ENCODE measurements at regions not wholly inside any gene's neighbourhood (a gene's known extent, or its start where the extent isn't known, plus 50 kb on each side); places are given as distances from the start of the nearest gene placed in this dataset.
A peak's percentile ranks its signal among the peaks of the same experiment; 100 is the strongest.

DNA sequence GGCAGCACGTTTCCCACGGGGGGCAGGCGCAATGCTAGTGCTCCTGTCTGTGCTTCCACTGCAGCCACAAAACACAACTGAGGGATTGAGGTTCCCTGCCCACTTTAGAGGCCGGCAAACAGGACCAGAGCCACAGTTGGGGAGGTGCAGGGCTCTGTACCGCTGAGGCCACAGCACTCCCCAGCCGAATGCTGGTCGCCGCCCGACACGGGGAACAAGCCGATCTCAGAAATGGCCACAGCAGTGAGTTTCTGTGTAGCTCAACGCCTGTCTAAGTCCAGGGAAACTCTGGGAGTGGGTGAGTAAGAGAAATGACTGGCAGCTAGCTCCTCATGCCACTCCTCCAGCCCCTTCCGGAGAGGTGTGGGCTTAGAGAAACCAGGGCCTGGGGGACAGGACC lies 194.0 kb upstream of the VWC2 start:
- H3K4me3 Mint-ChIP-seq: no peak overlapping the region

GRCh38 chr7:49580000-49580399 lies 193.4 kb upstream of the VWC2 start:
- ChIA-PET CTCF (no interaction called here), POLR2A (no interaction called here)
- H3K4me3 Mint-ChIP-seq: no peak overlapping the region
- no peaks in the 10 kb centered on the region for H3K36me3 Mint-ChIP-seq
- ATAC-seq (peak; percentile 97), DNase-seq (ENCODE audit: low spot score) (peak; percentile 67)
- H3K27me3 Mint-ChIP-seq (ENCODE audit: low read depth): no peaks in the 10 kb centered on the region; the same call in 1 of the 2 replicates
- no peak overlapping the region for H3K27ac Mint-ChIP-seq
- peaks cover 16% of the 10 kb centered on the region for H3K9me3 Mint-ChIP-seq
- H3K4me1 Mint-ChIP-seq: peaks cover 4% of the 10 kb centered on the region; the same call in 1 of the 2 replicates
- 0 out of 2 replicates have a peak, but pooled peaks have one; percentile 21 for TF ChIP-seq FOXP1 (CRISPR knock-in tag; IDR thresholded peaks at IDR 0.05; ENCODE audit: borderline replicate concordance)
- peak; percentile 68; the same call in 1 of the 2 replicates for TF ChIP-seq FOXK1 (CRISPR knock-in tag; IDR thresholded peaks at IDR 0.05)
- TF ChIP-seq, protein P1, sequence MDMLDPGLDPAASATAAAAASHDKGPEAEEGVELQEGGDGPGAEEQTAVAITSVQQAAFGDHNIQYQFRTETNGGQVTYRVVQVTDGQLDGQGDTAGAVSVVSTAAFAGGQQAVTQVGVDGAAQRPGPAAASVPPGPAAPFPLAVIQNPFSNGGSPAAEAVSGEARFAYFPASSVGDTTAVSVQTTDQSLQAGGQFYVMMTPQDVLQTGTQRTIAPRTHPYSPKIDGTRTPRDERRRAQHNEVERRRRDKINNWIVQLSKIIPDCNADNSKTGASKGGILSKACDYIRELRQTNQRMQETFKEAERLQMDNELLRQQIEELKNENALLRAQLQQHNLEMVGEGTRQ (CRISPR knock-in tag; IDR thresholded peaks at IDR 0.05): peak; percentile 44; the same call in 1 of the 2 replicates
- TF ChIP-seq MAX (CRISPR knock-in tag; IDR thresholded peaks at IDR 0.05): peak; percentile 86
- TF ChIP-seq OVOL2 (CRISPR knock-in tag; IDR thresholded peaks at IDR 0.05; ENCODE audit: borderline replicate concordance): no peak
- peak; percentile 55; the same call in 1 of the 2 replicates for TF ChIP-seq SMAD3 (CRISPR knock-in tag; IDR thresholded peaks at IDR 0.05; ENCODE audit: borderline replicate concordance)
- 0 out of 2 replicates have a peak, but pooled peaks have one; percentile 28 for TF ChIP-seq ZNF232 (CRISPR knock-in tag; IDR thresholded peaks at IDR 0.05)
- 0 out of 2 replicates have a peak, but pooled peaks have one; percentile 39 for TF ChIP-seq E2F5 (CRISPR knock-in tag; IDR thresholded peaks at IDR 0.05)

More for the DNA sequence above, 194.0 kb upstream of the VWC2 start:
- Mint-ChIP-seq H3K27me3 (ENCODE audit: low read depth) (no peaks in the 10 kb centered on the region; the same call in 1 of the 2 replicates), H3K36me3 (no peaks in the 10 kb centered on the region), H3K4me1 (peaks cover 4% of the 10 kb centered on the region; the same call in 1 of the 2 replicates), H3K9me3 (peaks cover 16% of the 10 kb centered on the region), H3K27ac (no peak overlapping the region)
- peak; percentile 15 for ATAC-seq
- ChIA-PET POLR2A (no interaction called here), CTCF (no interaction called here)
- DNase-seq (ENCODE audit: low spot score): peak; percentile 8
- TF ChIP-seq MLX (CRISPR knock-in tag; IDR thresholded peaks at IDR 0.05) (no peak), JUN (CRISPR knock-in tag; IDR thresholded peaks at IDR 0.05) (no peak), ZNF232 (CRISPR knock-in tag; IDR thresholded peaks at IDR 0.05) (no peak), ZNF423 (CRISPR knock-in tag; IDR thresholded peaks at IDR 0.05) (no peak), RORB (CRISPR knock-in tag; IDR thresholded peaks at IDR 0.05) (no peak), EMX1 (CRISPR knock-in tag; IDR thresholded peaks at IDR 0.05) (no peak), ERG (CRISPR knock-in tag; IDR thresholded peaks at IDR 0.05) (no peak), ZNF138 (CRISPR knock-in tag; conservative IDR thresholded peaks at IDR 0.05) (no peak), FOXP4 (CRISPR knock-in tag; IDR thresholded peaks at IDR 0.05) (no peak), HMGA2 (CRISPR knock-in tag; IDR thresholded peaks at IDR 0.05) (no peak)
- TF ChIP-seq, protein P2, sequence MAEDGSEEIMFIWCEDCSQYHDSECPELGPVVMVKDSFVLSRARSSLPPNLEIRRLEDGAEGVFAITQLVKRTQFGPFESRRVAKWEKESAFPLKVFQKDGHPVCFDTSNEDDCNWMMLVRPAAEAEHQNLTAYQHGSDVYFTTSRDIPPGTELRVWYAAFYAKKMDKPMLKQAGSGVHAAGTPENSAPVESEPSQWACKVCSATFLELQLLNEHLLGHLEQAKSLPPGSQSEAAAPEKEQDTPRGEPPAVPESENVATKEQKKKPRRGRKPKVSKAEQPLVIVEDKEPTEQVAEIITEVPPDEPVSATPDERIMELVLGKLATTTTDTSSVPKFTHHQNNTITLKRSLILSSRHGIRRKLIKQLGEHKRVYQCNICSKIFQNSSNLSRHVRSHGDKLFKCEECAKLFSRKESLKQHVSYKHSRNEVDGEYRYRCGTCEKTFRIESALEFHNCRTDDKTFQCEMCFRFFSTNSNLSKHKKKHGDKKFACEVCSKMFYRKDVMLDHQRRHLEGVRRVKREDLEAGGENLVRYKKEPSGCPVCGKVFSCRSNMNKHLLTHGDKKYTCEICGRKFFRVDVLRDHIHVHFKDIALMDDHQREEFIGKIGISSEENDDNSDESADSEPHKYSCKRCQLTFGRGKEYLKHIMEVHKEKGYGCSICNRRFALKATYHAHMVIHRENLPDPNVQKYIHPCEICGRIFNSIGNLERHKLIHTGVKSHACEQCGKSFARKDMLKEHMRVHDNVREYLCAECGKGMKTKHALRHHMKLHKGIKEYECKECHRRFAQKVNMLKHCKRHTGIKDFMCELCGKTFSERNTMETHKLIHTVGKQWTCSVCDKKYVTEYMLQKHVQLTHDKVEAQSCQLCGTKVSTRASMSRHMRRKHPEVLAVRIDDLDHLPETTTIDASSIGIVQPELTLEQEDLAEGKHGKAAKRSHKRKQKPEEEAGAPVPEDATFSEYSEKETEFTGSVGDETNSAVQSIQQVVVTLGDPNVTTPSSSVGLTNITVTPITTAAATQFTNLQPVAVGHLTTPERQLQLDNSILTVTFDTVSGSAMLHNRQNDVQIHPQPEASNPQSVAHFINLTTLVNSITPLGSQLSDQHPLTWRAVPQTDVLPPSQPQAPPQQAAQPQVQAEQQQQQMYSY (CRISPR knock-in tag; IDR thresholded peaks at IDR 0.05): no peak
- TF ChIP-seq, protein P3, sequence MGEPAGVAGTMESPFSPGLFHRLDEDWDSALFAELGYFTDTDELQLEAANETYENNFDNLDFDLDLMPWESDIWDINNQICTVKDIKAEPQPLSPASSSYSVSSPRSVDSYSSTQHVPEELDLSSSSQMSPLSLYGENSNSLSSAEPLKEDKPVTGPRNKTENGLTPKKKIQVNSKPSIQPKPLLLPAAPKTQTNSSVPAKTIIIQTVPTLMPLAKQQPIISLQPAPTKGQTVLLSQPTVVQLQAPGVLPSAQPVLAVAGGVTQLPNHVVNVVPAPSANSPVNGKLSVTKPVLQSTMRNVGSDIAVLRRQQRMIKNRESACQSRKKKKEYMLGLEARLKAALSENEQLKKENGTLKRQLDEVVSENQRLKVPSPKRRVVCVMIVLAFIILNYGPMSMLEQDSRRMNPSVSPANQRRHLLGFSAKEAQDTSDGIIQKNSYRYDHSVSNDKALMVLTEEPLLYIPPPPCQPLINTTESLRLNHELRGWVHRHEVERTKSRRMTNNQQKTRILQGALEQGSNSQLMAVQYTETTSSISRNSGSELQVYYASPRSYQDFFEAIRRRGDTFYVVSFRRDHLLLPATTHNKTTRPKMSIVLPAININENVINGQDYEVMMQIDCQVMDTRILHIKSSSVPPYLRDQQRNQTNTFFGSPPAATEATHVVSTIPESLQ (CRISPR knock-in tag; IDR thresholded peaks at IDR 0.05): no peak
